ENCODE measurements at regions not wholly inside any gene's neighbourhood (a gene's known extent, or its start where the extent isn't known, plus 50 kb on each side); places are given as distances from the start of the nearest gene placed in this dataset.
"Not testable (repeated sequence)": the region's sequence is repeated elsewhere in the genome, so short reads cannot be mapped to it uniquely, and the experiment has no call there.

DNA sequence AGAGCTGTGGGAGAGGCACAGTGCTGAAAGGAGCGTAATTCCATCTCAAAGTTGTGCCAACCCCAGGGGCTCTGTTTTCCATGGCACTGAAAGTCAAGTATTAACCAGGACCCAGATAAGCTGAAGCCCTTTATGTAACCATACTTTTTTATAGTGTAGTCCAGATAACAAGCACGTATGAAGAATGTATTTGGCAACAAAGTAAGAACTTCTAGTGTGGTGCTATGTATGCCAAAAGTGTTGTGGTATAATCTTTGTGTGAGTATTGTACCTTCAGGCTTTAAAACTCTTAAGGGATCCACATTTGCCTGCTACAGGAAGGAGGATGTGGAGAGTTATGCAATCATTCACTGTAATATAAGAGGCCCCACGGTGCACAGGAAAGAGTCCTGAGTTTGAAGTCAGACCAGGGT is 129.4 kb downstream of the IBTK start:
- no peak for DNase-seq

DNA sequence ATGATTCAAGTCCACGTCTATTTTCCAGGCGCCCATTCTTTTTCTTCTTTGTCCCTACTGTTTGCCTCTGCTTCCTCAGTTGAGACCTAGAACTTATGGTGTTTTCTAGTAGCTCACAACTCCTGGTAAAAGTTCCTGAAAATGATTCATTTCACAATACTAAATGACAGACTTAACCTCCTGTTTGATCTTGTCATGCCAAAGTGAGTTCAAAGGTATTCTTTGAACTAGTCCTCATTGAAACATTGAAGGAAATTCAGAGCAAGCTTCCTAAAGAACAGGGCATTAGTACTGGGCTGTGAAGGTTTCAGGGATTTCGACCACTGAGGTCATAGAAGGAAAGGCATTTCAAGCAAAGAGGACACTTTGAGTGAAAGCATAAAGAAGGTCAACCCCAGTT is 132.8 kb downstream of the IBTK start:
- DNase-seq: no peak

DNA sequence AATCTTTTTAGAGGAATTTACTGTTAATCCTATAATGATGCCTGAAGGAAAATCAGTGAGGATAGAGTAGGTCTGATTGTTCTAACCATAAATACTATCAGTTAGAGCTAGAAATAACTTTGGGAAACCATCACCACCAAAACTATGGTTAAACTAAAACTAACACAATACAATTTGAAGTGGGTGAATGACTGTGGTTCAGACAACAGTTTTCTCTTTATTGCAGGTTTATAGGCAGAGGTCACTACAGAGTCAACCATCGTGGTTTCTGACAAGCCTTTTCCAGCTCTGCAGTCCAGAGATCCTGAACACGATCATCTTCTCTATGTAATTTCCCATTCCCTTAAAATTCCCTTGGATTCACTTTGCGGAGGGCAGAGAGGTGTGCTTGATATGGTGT is 134.3 kb downstream of the IBTK start:
- no peak for DNase-seq

DNA sequence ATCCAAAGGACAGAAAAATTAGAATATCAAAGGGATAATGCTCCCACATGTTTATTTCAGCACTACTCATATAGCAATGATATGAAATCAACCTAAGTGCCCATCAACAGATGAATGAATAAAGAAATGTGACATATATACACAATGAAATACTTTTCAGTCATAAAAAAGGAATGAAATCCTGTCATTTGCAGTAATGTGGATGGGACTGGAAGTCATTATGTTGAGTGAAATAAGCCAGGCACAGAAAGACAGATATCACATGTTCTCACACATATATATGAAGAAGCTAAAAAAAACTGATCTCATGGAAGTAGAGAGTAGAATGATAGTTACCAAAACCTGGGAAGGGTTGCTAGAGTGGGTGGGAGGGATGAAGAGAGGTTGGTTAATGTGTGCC is 135.7 kb downstream of the IBTK start:
- no peak for DNase-seq

DNA sequence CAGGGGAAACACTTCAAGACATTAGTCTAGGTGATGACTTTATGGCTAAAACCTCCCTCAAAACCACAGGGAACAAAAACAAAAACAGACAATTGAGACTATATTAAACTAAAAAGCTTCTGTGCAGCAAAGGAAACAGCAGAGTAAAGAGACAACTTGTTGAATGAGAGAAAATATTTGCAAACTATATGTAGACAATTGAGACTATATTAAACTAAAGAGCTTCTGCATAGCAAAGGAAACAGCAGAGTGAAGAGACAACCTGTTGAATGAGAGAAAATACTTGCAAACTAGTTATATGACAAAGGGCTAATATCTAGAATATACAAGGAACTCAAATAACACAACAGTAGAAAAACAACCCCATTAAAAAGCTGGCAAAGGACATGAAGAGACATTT is 136.4 kb downstream of the IBTK start:
- DNase-seq: no peak

DNA sequence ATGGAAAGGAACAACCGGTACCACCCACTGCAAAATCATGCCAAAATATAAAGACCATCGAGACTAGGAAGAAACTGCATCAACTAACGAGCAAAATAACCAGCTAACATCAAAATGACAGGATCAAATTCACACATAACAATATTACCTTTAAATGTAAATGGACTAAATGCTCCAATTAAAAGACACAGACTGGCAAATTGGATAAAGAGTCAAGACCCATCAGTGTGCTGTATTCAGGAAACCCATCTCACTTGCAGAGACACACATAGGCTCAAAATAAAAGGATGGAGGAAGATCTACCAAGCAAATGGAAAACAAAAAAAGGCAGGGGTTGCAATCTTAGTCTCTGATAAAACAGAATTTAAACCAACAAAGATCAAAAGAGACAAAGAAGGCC is 144.4 kb downstream of the IBTK start:
- DNase-seq: not testable (repeated sequence)

DNA sequence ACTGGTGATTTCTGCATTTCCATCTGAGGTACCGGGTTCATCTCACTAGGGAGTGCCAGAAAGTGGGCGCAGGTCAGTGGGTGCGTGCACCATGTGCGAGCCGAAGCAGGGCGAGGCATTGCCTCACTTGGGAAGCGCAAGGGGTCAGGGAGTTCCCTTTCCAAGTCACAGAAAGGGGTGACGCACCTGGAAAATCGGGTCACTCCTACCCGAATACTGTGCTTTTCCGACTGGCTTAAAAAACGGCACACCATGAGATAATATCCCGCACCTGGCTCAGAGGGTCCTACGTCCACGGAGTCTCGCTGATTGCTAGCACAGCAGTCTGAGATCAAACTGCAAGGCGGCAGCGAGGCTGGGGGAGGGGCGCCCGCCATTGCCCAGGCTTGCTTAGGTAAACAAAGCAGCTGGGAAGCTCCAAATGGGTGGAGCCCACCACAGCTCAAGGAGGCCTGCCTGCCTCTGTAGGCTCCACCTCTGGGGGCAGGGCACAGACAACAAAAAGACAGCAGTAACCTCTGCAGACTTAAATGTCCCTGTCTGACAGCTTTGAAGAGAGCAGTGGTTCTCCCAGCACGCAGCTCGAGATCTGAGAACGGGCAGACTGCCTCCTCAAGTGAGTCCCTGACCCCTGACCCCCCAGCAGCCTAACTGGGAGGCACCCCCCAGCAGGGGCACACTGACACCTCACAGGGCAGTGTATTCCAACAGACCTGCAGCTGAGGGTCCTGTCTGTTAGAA is 146.0 kb downstream of the IBTK start:
- DNase-seq: not testable (repeated sequence)

DNA sequence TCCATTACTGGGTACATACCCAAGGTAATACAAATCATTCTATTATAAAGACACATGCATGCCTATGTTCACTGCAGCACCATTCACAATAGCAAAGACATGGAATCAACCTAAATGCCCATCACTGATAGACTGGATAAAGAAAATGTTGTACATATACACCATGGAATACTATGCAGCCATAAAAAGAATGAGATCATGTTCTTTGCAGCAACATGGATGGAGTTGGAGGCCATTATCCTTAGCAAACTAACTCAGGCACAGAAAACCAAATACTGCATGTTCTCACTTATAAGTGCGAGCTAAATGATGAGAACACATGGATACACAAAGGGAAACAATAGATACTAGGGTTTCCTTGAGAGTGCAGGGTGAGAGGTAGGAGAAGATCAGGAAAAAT is 146.8 kb downstream of the IBTK start:
- DNase-seq: not testable (repeated sequence)

DNA sequence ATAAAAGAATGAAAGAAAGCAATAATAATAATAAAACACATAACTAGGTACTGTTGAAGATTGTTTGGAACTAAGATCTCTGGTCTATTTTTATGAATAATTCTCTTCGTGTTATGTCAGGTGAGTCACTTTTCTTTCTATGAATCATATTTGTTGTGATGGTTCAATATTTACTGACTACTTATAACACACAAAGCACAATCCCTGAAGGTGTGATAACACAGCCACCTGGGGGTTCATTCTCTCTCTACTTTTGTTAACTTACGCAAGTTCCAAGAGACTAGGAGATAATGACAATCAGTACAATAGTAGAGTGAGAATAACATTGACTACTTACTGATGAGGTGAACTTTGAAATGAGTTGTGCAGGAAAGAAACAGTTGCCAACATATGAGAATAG is 149.9 kb downstream of the IBTK start:
- no peak for DNase-seq

DNA sequence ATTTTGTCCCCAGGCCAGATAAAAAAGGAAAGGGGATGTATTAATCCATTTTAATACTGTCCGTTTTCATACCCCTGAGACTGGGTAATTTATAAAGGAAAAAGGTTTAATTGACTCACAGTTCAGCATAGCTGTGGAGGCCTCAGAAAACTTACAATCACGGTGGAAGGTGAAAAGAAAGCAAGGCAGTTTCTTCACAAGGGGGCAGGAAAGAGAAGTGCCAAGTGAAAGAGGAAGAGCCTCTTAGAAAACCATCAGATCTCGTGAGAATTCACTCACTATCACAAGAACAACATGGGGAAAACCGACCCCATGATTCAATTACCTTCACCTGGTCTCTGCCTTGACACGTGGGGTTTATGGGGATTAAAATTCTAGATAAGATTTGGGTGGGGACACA is 152.5 kb downstream of the IBTK start:
- no peak for DNase-seq

DNA sequence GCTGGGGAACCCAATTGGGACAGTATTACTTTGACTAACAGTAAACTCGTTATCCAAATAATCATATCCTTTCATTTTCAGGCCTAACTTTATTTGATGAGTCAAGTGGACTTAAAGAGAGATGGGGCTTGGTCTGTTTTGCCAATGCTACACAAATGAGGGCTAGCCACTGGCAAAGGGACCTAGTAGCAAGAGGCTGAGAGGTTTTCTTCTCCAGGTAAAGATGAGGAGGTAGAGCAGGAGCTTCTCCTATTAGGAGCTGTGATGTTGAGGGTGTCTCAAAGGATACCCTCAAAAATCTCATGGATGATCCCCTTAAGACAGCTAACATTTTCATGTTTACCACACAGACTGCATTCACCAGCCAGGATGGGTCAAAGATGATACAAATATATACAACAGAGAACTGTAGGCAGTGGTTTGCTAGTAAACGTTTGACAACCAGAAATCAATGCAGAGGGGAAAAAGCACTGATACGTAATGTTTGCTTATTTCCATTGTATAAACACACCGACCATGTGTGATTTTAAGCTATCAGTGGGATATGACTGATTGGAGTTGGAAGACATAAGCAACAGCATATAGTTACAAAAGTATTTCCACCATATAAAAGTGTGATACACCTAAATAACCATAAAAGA is 153.3 kb downstream of the IBTK start:
- no peak for DNase-seq

DNA sequence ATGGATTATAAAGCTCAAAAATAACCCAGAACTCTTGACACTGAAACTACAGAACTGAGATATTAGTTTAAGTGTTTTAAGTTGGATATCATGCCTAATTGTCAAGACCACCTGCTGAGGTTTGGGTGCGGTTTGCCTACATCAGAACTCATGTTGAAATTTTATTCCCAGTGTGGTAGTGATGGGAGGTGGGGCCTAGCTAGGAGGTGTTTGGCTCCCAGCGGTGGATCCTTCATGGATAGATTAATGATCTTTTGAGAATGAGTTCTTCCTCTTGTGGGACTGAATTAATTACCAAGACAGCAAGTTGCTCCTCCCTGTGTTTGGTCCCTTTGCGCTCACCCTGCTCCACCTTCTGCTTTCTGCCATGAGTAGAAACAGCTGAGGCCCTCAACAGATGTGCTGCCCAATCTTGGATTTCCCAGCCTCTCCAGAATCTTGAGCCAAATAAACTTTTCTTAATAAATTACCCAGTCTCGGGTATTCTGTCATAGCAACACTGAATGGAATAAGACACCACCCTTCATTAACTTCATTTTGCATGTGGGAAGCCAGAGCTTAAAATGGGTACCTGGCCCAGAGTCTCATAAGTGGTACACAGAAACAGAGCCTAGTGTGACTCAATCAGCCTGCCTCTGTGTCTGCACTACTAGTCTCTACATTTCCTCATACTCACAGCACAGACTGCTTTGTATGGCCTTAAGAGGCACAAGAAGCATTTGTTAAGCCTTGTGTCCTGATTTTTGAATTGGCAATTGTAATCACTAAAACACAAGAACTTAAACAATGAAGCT is 158.4 kb downstream of the IBTK start:
- DNase-seq: no peak

DNA sequence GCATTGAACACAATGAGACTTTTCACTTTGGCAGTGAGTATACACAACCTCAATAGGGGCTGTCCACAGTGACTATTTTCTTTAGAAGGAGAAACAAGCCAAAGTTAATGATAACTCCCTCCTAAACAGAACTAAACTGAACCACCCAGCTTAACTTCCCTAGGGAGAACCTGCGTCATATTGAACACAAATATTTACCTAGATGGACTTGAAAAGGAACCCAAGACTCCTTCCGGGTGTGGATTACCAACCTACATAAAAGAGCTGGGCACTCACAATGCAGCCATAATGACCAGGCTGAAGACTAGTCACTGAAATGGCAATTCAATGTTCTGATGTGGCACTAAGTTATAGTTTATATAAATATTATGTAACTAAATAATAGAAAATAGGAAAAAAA is 160.6 kb downstream of the IBTK start:
- DNase-seq: no peak

DNA sequence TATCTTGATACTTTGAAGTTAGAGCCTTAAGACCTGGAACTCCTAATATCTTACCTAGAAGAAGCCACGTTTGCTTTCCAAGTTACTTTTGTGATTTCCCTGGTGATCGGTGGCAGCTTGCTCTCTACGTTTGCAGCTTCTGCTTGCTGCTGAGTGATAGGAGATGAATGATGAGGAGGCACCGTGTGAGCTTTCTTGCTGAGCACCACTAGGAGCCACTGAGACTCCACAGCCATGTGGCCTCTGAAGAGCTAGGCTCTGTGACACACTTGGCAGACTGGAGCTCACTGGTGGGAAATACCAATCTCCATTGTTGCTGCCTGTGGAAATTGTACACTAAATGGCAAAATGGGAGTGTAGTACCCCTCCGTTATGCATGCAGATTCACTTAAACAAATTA is 161.8 kb downstream of the IBTK start:
- DNase-seq: no peak

DNA sequence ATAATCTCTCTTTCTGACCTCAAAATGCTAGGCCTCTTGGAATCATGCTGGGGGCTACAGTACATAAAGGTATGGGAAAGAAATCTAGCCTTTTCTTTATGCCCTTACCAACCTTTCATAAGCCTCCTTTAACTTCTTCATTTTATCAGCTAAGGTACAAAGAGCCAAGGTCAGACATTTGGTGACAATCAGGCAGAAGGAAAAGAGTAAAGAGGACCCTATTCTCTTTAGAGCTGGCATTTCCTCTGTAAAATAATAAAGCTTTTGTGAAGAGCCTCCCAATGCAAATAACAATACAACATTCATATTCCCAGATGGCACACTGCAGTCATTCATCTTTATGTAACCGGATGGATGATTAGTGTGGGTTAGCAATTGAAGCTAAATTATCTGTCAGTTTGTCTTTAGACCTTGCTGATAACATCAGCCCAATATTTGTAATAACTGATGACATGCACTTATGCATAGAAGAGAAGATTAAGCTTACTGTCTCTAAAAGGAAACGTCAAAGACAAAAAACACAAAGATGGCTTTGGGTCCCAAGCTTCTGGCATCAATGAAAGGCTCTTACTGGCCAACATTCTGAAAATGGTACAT is 163.1 kb downstream of the IBTK start:
- DNase-seq: no peak

DNA sequence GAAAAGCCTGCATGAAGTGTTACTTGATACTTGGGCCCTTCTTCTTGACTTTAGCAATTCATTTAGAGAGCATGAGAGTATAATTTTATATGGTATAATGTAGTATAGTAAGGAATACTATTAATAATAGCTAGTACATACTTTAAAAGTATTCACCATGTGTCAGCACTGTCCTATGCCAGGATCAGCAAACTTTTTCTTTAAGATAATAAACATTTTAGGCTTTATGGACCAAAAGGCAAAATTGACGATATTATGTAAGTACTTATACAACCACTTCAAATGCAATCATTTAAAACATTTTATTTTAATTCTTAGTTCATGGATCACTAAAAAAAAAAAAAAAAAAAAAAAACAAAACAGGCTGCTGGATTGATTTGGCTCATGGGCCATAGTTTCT is 163.9 kb downstream of the IBTK start:
- no peak for DNase-seq

DNA sequence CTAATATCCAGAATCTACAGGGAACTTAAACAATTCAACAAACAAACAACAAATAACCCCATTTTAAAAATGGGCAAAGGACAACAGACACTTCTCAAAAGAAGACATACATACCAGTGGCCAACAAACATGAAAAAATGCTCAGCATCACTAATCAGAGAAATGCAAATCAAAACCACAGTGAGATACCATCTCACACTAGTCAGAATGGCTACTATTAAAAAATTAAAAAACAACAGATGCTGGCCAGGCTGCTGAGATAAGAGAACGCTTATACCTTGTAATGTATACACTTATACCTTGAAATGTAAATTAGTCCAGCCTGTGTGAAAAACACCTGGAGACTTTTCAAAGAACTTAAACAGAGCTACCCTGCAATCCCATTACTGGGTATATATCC is 166.8 kb downstream of the IBTK start:
- no peak for DNase-seq

DNA sequence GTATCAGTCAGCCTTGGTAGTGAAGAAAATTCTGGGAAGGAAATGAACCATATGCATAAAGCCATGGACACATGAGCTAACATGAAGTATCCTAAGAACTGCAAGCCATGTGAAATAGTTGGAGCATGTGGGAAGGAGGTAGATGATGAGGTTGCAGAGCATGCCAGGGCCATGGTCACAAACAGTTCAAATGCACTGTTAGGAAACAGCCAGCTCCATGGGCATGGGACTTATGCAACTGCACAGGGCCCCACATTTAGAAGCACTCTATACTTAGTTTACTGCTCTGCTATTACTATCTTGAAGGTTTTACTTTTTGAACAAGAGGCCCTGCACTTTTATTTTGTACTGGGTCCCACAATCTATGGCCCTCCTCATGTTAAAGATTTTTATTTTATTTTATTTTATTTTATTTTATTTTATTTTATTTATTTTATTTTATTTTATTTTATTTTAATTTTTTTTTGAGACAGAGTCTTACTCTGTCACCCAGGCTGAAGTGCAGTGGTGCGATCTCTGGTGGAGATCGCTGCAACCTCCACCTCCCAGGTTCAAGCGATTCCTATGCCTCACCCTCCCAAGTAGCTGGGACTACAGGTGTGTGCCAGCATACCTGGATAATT is 169.1 kb downstream of the IBTK start:
- DNase-seq: no peak

DNA sequence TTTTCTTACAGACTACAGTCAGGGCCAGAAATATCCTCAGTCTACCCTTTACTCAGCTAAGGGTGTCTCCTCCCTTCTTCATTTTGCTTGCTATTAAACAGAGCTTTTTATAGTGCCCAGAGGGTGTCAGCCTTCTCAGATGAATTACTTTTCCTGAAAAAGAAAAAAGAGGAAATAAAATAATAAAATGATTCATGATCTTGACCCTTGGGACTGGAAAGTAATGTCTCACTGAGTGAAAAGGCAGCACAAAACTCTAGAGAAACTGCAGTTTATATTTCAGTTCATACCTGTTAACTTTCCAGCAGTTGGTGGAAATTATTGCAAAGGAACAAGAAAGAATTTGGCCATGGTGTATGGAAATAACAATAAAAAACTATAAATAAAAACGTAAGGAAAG is 170.6 kb downstream of the IBTK start:
- no peak for DNase-seq

DNA sequence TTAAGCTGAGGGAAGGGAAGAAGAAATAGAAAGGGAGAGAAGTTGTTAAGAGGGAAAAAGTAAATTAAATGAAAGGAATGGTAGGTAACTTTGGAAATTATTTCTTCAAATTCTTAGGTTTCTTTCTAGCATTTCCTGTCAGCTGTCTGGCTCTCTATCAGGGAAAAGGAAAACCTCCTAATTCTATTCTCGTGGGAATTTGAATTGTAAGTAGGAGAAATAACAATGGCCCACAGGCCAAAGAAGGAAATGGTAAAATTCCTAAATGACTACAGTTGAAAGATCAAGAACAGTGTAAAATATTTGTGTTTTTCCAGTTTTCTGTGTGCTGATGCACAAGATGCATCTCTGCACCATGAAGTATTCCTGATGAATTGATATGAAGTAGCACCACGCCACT is 173.0 kb downstream of the IBTK start:
- DNase-seq: no peak

DNA sequence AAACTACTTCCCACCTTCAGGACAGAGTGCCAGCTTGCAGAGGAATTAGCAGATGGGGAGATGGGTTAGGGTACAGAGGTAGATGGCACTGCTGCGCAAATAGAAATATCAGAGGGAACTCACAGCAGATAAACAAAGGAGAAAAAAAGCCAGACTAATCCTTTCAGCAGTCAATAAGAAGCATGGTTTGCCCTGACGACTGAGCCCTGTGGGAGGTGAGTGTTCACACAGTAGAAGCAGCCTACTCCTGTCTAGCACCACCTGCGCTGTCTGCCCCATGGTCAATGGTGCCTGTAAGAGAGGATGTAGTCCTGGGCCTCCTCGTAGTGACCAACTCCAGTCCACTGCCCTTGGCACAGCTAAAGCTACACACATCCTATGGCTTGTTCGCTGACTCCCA is 174.1 kb downstream of the IBTK start:
- no peak for DNase-seq

DNA sequence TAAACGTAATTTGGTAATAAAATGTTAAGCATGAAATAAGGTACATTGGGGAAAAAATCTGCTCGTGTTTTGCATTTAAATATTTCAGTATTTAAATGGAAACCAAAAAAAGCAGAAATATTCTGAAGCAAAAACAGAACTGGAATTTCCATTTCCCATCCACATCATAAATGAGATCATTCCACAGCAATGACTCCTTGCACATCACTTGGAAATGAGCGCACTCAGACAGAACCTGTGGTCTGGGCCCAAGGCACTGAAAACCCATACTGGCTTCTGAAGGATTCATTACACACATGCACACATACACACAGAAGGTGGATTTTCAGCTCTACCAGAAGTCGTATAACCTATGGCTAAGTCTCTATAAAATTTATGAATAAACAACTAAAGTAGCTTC is 174.8 kb downstream of the IBTK start:
- DNase-seq: no peak

DNA sequence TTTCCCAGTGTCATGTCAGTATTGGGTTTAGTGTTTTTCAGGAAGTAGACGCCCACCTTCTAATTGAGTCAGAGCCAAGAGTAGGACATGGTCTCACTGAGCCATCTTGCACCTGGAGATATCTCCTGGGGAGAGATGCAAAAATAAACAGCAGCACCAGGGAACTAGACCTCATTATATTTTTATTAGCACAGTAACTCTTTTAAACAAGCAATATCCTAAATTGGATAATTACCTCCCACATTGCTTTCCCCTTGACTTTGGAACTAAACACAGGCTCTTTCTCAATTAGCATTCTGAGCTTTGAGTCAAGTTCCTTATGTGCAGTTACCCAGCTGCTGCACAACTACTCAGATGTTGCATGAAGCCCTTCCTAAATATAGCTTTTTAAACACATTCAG is 175.4 kb downstream of the IBTK start:
- DNase-seq: no peak
